GM21367 (cell line): ENCODE measurements at regions not wholly inside any gene's neighbourhood (a gene's known extent, or its start where the extent isn't known, plus 50 kb on each side); places are given as distances from the start of the nearest gene placed in this dataset.
"Not testable (repeated sequence)": the region's sequence is repeated elsewhere in the genome, so short reads cannot be mapped to it uniquely, and the experiment has no call there.

ENCODE experiments used
- ATAC-seq: cut with Tn5 transposase; IDR thresholded peaks from one replicate; pipeline ENCODE4 v1.9.1; 2021; ENCODE audit not compliant: unreplicated experiment

GRCh38 chr5:67652201-67652600 lies 455.6 kb upstream of the CD180 start:
- no peak for ATAC-seq

GRCh38 chr5:67651180-67651579 lies 454.6 kb upstream of the CD180 start:
- no peak for ATAC-seq

- no peak for ATAC-seq
Observed at GRCh38 chr5:67648201-67648671, 451.6 kb upstream of the CD180 start.

GRCh38 chr5:67647772-67648171 lies 451.2 kb upstream of the CD180 start:
- no peak for ATAC-seq

GRCh38 chr5:67644221-67644920 lies 447.8 kb upstream of the CD180 start:
- ATAC-seq = no peak

GRCh38 chr5:67643536-67643935 lies 446.9 kb upstream of the CD180 start:
- no peak for ATAC-seq

GRCh38 chr5:67639976-67640375 lies 443.4 kb upstream of the CD180 start:
- no peak for ATAC-seq

GRCh38 chr5:67639313-67639712 lies 442.7 kb upstream of the CD180 start:
- no peak for ATAC-seq

GRCh38 chr5:67636850-67637524 lies 440.4 kb upstream of the CD180 start:
- ATAC-seq = no peak

GRCh38 chr5:67636091-67636490 lies 439.5 kb upstream of the CD180 start:
- ATAC-seq = no peak

- not testable (repeated sequence) for ATAC-seq
Observed at GRCh38 chr5:67627079-67627478, 430.5 kb upstream of the CD180 start.

- ATAC-seq = no peak
Observed at GRCh38 chr5:67623078-67623477, 426.5 kb upstream of the CD180 start.

GRCh38 chr5:67620424-67621397 lies 424.1 kb upstream of the CD180 start:
- ATAC-seq = no peak

- no peak for ATAC-seq
Observed at GRCh38 chr5:67619636-67620035, 423.0 kb upstream of the CD180 start.

- no peak for ATAC-seq
Observed at GRCh38 chr5:67619235-67619634, 422.6 kb upstream of the CD180 start.

GRCh38 chr5:67617051-67617450 lies 420.5 kb upstream of the CD180 start:
- ATAC-seq = no peak

- no peak for ATAC-seq
Observed at GRCh38 chr5:67612961-67613360, 416.4 kb upstream of the CD180 start.

GRCh38 chr5:67610186-67610912 lies 413.8 kb upstream of the CD180 start:
- no peak for ATAC-seq

- no peak for ATAC-seq
Observed at GRCh38 chr5:67607958-67608357, 411.4 kb upstream of the CD180 start.

GRCh38 chr5:67606586-67606947 lies 410.0 kb upstream of the CD180 start:
- ATAC-seq = no peak
